Right lobe of liver (tissue), 6 donors: ENCODE measurements at regions not wholly inside any gene's neighbourhood (a gene's known extent, or its start where the extent isn't known, plus 50 kb on each side); places are given as distances from the start of the nearest gene placed in this dataset.

Source experiments
- ATAC-seq, 4 donors: fragments of 200-7000 bp; cut with Tn5 transposase; one replicate each; pipeline ENCODE4 v1.9.1; 2020; ENCODE audit warnings: mild to moderate bottlenecking in 4 of 4, moderate library complexity in 4 of 4
- DNase-seq, 3 donors: peaks; one replicate each; pipeline ENCODE4 v3.0.0-alpha.2; 2020
- H3K27ac ChIP-seq, 3 donors: fragments of 200-600 bp; one replicate each; pipeline ENCODE4 v1.8.0; 2022
- H3K27me3 ChIP-seq, 2 donors: fragments of 200-600 bp; one replicate each; pipeline ENCODE4 v1.8.0; 2022
- H3K36me3 ChIP-seq, 4 donors: fragments of 200-600 bp; sonication (generic) in 1 of 4; one replicate each; pipeline versions ENCODE4 v1.5.1 to v1.8.0; 2017 to 2022; ENCODE audit warnings: control low read depth in 1 of 4
- H3K4me1 ChIP-seq, 4 donors: fragments of 200-600 bp; sonication (generic) in 1 of 4; one replicate each; pipeline versions ENCODE4 v1.5.1 to v1.8.0; 2017 to 2022; ENCODE audit warnings: control low read depth in 1 of 4
- H3K4me3 ChIP-seq, 3 donors: fragments of 200-600 bp; one replicate each; pipeline ENCODE4 v1.8.0; 2022
- H3K9me3 ChIP-seq, 4 donors: fragments of 200-600 bp; sonication (generic) in 1 of 4; one replicate each; pipeline versions ENCODE4 v1.5.1 to v1.8.0; 2017 to 2022; ENCODE audit warnings: control low read depth in 1 of 4
- CTCF ChIP-seq, 4 donors: fragments of 200-600 bp in 3 of 4; fragments of 450-650 bp in 1 of 4; IDR thresholded peaks; one replicate each; pipeline versions ENCODE4 v1.5.1 to v1.8.0; 2016 to 2022; ENCODE audit warnings: antibody characterized with exemption in 4 of 4, mild to moderate bottlenecking in 2 of 4
- POLR2A ChIP-seq: fragments of 450-650 bp; IDR thresholded peaks from one replicate; pipeline ENCODE4 v1.6.1; 2017; ENCODE audit warnings: antibody characterized with exemption, mild to moderate bottlenecking
- WGBS: methylation state at CpG from one replicate; pipeline ENCODE4 v1.1.6; 2018; ENCODE audit warnings: low coverage, low lambda C conversion rate; ENCODE audit not compliant: insufficient coverage; ENCODE audit errors: missing lambda C conversion rate; 5-methylcytosine and 5-hydroxymethylcytosine counted together
- intact Hi-C, 2 donors: fragments of 100-400 bp; cut with DNase I; formaldehyde crosslinking; loops; one replicate each; pipeline versions ENCODE4 v1.11.2 to v1.14.1; 2022
- donor health status: DM: no; HTN: yes; CAD: no.
- donor health status: DM: no; HTN: no; CAD: no.
- donor health status: DM: no; HTN: no; CAD: no.
- donor health status: DM: no; HTN: yes; CAD: no.
- donor health status: DM: no; HTN: yes; CAD: no.

- H3K4me3 ChIP-seq = no peak overlapping the region
- no peaks in the 10 kb centered on the region for H3K27me3 ChIP-seq
- no peak overlapping the region for H3K27ac ChIP-seq
- DNase-seq (no peak), ATAC-seq (no peak)
- WGBS = 37% methylated on average over 10 of the region's 11 CpGs
- no peaks in the 10 kb centered on the region for H3K9me3 ChIP-seq
- no peaks in the 10 kb centered on the region for H3K36me3 ChIP-seq
- intact Hi-C loops = no loop called here
- TF ChIP-seq CTCF (IDR thresholded peaks at IDR 0.05) (no peak), POLR2A (no peak)
- no peaks in the 10 kb centered on the region for H3K4me1 ChIP-seq
Measured at GRCh38 chr16:64892835-64893785, 228.8 kb downstream of the CDH11 start.

GRCh38 chr16:64889446-64889845 lies 232.4 kb downstream of the CDH11 start:
- Histone ChIP-seq H3K4me1 (no peaks in the 10 kb centered on the region), H3K36me3 (no peaks in the 10 kb centered on the region), H3K27me3 (no peaks in the 10 kb centered on the region), H3K27ac (no peak overlapping the region), H3K9me3 (no peaks in the 10 kb centered on the region), H3K4me3 (no peak overlapping the region)
- ATAC-seq = no peak
- WGBS = 43% methylated on average over 2 of the region's 2 CpGs
- intact Hi-C loops = no loop called here
- no peak for TF ChIP-seq CTCF (IDR thresholded peaks at IDR 0.05)
- no peak for TF ChIP-seq POLR2A
- DNase-seq = no peak

DNA sequence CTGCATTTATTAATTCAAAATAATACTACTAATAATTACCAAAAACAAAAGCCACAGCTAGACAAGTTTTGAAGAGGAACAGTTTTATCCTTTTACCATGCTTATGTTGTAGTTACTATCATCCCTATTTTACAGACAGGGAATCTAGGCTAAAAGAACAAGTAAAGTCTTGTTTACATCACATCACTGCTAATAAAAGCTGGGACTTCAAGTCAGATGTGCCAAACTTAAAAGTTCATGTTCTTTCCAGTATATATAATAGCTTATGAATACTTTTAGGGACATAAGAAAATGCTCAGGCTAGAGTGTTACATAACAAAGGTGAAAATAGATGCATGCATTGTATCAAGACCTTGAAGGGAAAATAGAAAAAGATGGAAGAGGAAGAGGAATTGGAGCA lies 234.2 kb downstream of the CDH11 start:
- Histone ChIP-seq H3K27ac (no peak overlapping the region), H3K9me3 (no peaks in the 10 kb centered on the region), H3K36me3 (no peaks in the 10 kb centered on the region), H3K4me1 (no peaks in the 10 kb centered on the region), H3K27me3 (no peaks in the 10 kb centered on the region), H3K4me3 (no peak overlapping the region)
- ATAC-seq = no peak
- TF ChIP-seq POLR2A = no peak
- TF ChIP-seq CTCF (IDR thresholded peaks at IDR 0.05) = no peak
- intact Hi-C loops = no loop called here
- no peak for DNase-seq

DNA sequence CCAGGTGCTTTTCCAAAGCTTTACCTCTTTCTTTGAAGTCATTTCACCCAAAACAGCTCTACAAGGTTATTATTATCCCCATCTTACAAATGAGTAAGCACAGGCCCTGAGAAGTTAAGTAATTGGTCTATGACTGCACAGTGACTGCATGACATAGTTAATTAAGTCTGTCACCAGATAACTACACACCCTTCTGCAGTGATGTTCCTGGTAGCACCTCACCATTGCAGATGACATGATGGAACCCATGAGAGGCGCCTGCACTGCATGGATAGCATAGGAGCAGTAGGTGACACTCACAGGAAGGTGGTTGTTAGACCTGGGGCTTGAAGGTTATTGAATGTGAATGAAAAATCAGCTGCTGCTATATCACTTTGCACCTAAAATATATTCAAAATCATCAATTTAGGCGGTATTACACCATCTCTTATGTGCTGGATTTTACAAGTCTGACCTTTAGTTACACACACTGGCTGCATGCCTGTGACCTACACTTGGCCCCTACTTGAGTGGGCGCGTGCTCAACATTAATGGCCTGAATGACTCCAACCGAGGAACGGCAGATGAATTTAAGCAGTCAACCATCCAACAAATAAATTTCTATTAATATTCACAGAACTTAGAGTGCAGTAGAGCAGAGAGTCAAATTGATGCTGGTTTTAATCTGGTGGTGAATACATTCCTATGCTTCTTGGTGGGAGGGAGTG lies 239.6 kb downstream of the CDH11 start:
- Histone ChIP-seq H3K27me3 (no peaks in the 10 kb centered on the region), H3K4me3 (no peak overlapping the region), H3K9me3 (no peaks in the 10 kb centered on the region), H3K4me1 (no peaks in the 10 kb centered on the region), H3K36me3 (no peaks in the 10 kb centered on the region), H3K27ac (no peak overlapping the region)
- DNase-seq (no peak), ATAC-seq (no peak)
- intact Hi-C loops = no loop called here
- WGBS = 44% methylated on average over 6 of the region's 6 CpGs
- TF ChIP-seq CTCF (IDR thresholded peaks at IDR 0.05) (no peak), POLR2A (no peak)
